ENCODE measurements at regions not wholly inside any gene's neighbourhood (a gene's known extent, or its start where the extent isn't known, plus 50 kb on each side); places are given as distances from the start of the nearest gene placed in this dataset.

DNA sequence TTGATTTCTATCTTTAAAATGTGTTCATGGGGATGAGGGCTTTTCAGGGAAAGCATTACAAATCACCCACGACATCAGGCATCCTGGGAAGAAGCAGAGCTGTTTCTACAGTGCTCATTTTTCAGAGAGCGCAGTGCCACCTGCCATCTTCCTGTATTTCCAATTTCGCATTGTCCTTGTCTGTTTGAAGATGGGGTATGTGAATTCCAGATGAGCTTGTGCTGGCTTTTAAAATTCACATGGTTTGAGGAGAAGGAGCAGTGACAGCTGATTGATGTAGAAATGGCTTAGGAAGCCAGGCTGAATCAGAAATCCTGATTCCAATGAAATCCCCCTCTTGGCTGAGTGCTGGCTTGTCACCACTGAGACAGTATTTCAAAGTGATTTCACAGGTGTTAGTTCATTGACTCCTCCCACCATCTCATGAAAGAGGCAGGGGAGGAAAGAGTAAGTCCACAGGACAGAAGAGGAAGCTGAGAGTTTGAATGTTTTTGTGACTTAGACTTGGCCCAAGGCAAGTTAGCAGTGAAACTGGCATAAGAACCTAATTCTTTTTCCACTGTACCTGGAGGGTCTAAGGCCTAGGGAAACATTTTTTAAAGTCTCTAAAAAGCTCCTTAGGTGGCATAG lies 344.6 kb upstream of the C11orf87 start:
- DNase-seq (ENCODE audit: unreplicated experiment), result no peak
- Mint-ChIP-seq H3K4me3 (ENCODE audit: unreplicated experiment) (no peak overlapping the region), H3K27ac (ENCODE audit: low read depth, unreplicated experiment) (no peak overlapping the region), H3K36me3 (ENCODE audit: insufficient read depth, unreplicated experiment) (peaks cover 4% of the 10 kb centered on the region), H3K27me3 (ENCODE audit: insufficient read depth, unreplicated experiment) (no peaks in the 10 kb centered on the region), H3K9me3 (ENCODE audit: unreplicated experiment) (no peaks in the 10 kb centered on the region), H3K4me1 (ENCODE audit: insufficient read depth, unreplicated experiment) (peaks cover 16% of the 10 kb centered on the region)
- no TSS peak for BruUV-seq (replicated peaks)
- ChIA-PET POLR2A (interaction anchor here (2.0 kb wide), 1 partner anchor 10 kb away, joined by 6 read pairs; no protein-coding TSS in a partner anchor), CTCF (interaction anchor here (0.5 to 1.3 kb wide), 4 partner anchors 12 to 1088 kb away, joined by 3 to 5 read pairs (median 3); no protein-coding TSS in a partner anchor)
- TF ChIP-seq, protein P1, sequence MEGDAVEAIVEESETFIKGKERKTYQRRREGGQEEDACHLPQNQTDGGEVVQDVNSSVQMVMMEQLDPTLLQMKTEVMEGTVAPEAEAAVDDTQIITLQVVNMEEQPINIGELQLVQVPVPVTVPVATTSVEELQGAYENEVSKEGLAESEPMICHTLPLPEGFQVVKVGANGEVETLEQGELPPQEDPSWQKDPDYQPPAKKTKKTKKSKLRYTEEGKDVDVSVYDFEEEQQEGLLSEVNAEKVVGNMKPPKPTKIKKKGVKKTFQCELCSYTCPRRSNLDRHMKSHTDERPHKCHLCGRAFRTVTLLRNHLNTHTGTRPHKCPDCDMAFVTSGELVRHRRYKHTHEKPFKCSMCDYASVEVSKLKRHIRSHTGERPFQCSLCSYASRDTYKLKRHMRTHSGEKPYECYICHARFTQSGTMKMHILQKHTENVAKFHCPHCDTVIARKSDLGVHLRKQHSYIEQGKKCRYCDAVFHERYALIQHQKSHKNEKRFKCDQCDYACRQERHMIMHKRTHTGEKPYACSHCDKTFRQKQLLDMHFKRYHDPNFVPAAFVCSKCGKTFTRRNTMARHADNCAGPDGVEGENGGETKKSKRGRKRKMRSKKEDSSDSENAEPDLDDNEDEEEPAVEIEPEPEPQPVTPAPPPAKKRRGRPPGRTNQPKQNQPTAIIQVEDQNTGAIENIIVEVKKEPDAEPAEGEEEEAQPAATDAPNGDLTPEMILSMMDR (IDR thresholded peaks at IDR 0.05; ENCODE audit: unreplicated experiment), result no peak
- intact Hi-C loops (cut with micrococcal nuclease), result no loop called here

DNA sequence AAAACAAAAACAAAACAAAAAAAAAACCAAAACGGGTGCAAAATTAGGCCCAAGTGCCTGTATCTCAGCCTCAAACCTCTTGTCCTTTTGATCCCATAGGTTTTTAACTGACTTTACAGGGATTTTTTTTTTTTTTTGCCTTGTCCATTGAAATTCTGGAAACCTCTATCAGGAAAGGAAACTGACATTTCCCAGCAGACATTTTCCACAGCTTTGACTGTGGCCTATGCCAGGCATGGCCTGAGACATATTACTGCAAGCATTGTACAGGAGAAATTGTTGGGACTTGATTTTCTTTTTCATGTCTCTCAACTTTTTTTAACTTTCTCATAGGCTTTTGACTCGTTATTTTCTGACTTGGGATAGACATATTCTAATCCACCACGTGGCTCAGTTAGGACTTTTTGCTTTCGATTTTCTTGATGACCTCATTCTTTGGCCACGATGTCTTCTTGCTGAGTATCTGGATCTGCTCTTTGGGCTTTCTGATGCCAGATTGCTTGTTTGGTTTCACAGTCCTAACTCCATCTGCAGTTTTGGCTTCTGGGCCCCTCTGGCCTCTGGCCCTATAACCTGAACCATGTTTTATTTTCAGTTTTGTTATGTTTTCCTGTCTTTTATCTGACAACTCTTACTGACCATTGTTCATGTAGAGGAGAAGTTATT lies 336.1 kb upstream of the C11orf87 start:
- Mint-ChIP-seq H3K27me3 (ENCODE audit: insufficient read depth, unreplicated experiment) (no peaks in the 10 kb centered on the region), H3K4me3 (ENCODE audit: unreplicated experiment) (no peak overlapping the region), H3K4me1 (ENCODE audit: insufficient read depth, unreplicated experiment) (no peaks in the 10 kb centered on the region), H3K36me3 (ENCODE audit: insufficient read depth, unreplicated experiment) (no peaks in the 10 kb centered on the region), H3K27ac (ENCODE audit: low read depth, unreplicated experiment) (no peak overlapping the region), H3K9me3 (ENCODE audit: unreplicated experiment) (no peaks in the 10 kb centered on the region)
- TF ChIP-seq, protein P1 (IDR thresholded peaks at IDR 0.05; ENCODE audit: unreplicated experiment), result no peak
- POLR2A ChIA-PET, result interaction anchor here (0.6 to 0.7 kb wide), 2 partner anchors 25 to 391 kb away, joined by 3 to 4 read pairs; no protein-coding TSS in a partner anchor
- intact Hi-C loops (cut with micrococcal nuclease), result no loop called here
- no TSS peak for BruUV-seq (replicated peaks)
- DNase-seq (ENCODE audit: unreplicated experiment), result no peak
- CTCF ChIA-PET, result interaction anchor here (0.6 kb wide), 1 partner anchor 99 kb away, joined by 4 read pairs; no protein-coding TSS in a partner anchor

DNA sequence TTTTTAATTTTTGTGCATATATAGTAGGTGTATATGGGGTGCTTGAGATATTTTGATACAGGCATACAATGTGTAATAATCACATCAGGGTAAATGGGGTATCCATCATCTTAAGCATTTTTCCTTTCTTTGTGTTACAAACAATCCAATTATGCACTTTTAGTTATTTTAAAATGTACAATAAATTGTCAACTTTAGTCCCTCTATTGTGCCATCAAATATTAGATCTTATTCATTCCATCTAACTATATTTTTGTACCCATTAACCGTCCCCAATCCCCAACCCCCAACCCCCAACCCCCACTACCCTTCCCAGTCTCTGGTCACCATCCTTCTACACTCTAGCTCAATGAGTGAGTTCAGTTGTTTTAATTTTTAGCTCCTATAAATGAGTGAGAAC lies 335.1 kb upstream of the C11orf87 start:
- H3K4me1 Mint-ChIP-seq (ENCODE audit: insufficient read depth, unreplicated experiment), result no peaks in the 10 kb centered on the region
- ChIA-PET POLR2A (interaction anchor here (1.1 to 1.4 kb wide), 2 partner anchors 10 to 215 kb away, joined by 4 to 6 read pairs; no protein-coding TSS in a partner anchor), CTCF (no interaction called here)
- intact Hi-C loops (cut with micrococcal nuclease), result no loop called here
- no peaks in the 10 kb centered on the region for H3K36me3 Mint-ChIP-seq (ENCODE audit: insufficient read depth, unreplicated experiment)
- TF ChIP-seq, protein P1 (IDR thresholded peaks at IDR 0.05; ENCODE audit: unreplicated experiment), result no peak
- no peak overlapping the region for H3K4me3 Mint-ChIP-seq (ENCODE audit: unreplicated experiment)
- no peaks in the 10 kb centered on the region for H3K27me3 Mint-ChIP-seq (ENCODE audit: insufficient read depth, unreplicated experiment)
- no peak overlapping the region for H3K27ac Mint-ChIP-seq (ENCODE audit: low read depth, unreplicated experiment)
- no TSS peak for BruUV-seq (replicated peaks)
- no peaks in the 10 kb centered on the region for H3K9me3 Mint-ChIP-seq (ENCODE audit: unreplicated experiment)
- no peak for DNase-seq (ENCODE audit: unreplicated experiment)

DNA sequence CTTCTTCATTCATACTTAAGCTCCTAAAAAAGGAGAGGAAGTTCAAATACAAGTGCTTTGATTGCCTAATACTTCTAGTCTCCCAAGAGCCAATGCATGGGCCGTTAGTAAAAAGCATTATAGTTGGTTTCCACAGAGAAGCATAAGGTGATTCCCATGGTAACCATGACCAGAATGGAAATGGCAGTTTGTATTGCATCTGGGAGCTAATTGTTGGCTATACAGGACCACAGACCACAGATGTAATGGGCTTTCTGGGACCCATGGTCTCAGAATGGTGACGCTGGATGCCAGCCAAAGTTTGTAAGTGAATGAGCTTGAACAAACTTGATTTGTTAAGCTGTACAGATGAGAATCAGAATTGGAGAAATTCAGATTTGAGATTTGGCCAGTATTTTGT lies 333.9 kb upstream of the C11orf87 start:
- H3K27ac Mint-ChIP-seq (ENCODE audit: low read depth, unreplicated experiment), result no peak overlapping the region
- TF ChIP-seq, protein P1 (IDR thresholded peaks at IDR 0.05; ENCODE audit: unreplicated experiment), result no peak
- no TSS peak for BruUV-seq (replicated peaks)
- ChIA-PET POLR2A (interaction anchor here (0.7 to 1.7 kb wide), 5 partner anchors 11 to 214 kb away, joined by 3 to 6 read pairs (median 3); no protein-coding TSS in a partner anchor), CTCF (interaction anchor here (1.1 kb wide), 2 partner anchors 18 to 44 kb away, joined by 3 to 4 read pairs; no protein-coding TSS in a partner anchor)
- no peaks in the 10 kb centered on the region for H3K36me3 Mint-ChIP-seq (ENCODE audit: insufficient read depth, unreplicated experiment)
- H3K4me3 Mint-ChIP-seq (ENCODE audit: unreplicated experiment), result no peak overlapping the region
- H3K4me1 Mint-ChIP-seq (ENCODE audit: insufficient read depth, unreplicated experiment), result no peaks in the 10 kb centered on the region
- intact Hi-C loops (cut with micrococcal nuclease), result no loop called here
- DNase-seq (ENCODE audit: unreplicated experiment), result no peak
- no peaks in the 10 kb centered on the region for H3K9me3 Mint-ChIP-seq (ENCODE audit: unreplicated experiment)
- H3K27me3 Mint-ChIP-seq (ENCODE audit: insufficient read depth, unreplicated experiment), result no peaks in the 10 kb centered on the region
